Right cardiac atrium (tissue), 5 donors: ENCODE measurements at regions not wholly inside any gene's neighbourhood (a gene's known extent, or its start where the extent isn't known, plus 50 kb on each side); places are given as distances from the start of the nearest gene placed in this dataset.
A peak's percentile ranks its signal among the peaks of the same experiment; 100 is the strongest.

ENCODE experiments used
- ATAC-seq, 2 donors: fragments of 200-7000 bp; cut with Tn5 transposase; one replicate each; pipeline versions ENCODE4 v1.8.0 to v1.9.1; 2020; ENCODE audit warnings: moderate library complexity in 2 of 2, mild to moderate bottlenecking in 1 of 2
- DNase-seq, 3 donors: peaks; one replicate each; pipeline ENCODE4 v3.0.0-alpha.2; 2020
- H3K27ac ChIP-seq: one replicate; pipeline ENCODE4 v1.5.1; 2013; ENCODE audit warnings: mild to moderate bottlenecking, low read length, control low read depth, moderate library complexity
- H3K27me3 ChIP-seq: one replicate; pipeline ENCODE4 v1.6.1; 2013; ENCODE audit not compliant: control insufficient read depth, insufficient read depth
- H3K4me1 ChIP-seq: one replicate; pipeline ENCODE4 v1.6.1; 2013; ENCODE audit warnings: low read length; ENCODE audit not compliant: control insufficient read depth, insufficient read depth
- H3K4me3 ChIP-seq: one replicate; pipeline ENCODE4 v1.5.1; 2013; ENCODE audit warnings: low read length, control low read depth
- H3K9me3 ChIP-seq: one replicate; pipeline ENCODE4 v1.6.1; 2013; ENCODE audit warnings: low read length; ENCODE audit not compliant: control insufficient read depth
- WGBS: extraction: QIAGEN DNeasy Blood & Tissue Kit; methylation state at CpG from one replicate; pipeline ENCODE4 v1.1.7; 2013; 5-methylcytosine and 5-hydroxymethylcytosine counted together
- intact Hi-C, 4 donors: fragments of 100-400 bp; cut with DNase I; formaldehyde crosslinking; loops; one replicate each; pipeline versions ENCODE4 v1.11.0 to v1.14.0; 2022 to 2023
- donor health status: healthy with polysubstance abuse.
- donor health status: DM: no; HTN: yes; CAD: no.
- donor health status: DM: no; HTN: no; CAD: no.
- donor health status: DM: no; HTN: yes; CAD: no; lungs with severe emphysema.
- donor health status: DM: yes; HTN: yes; CAD: no.

- H3K27ac ChIP-seq = no peak overlapping the region
- ATAC-seq = no peak
- 76% methylated on average over 2 of the region's 2 CpGs for WGBS
- H3K4me1 ChIP-seq = no peaks in the 10 kb centered on the region
- no peak for DNase-seq
- intact Hi-C loops = no loop called here
- H3K4me3 ChIP-seq = no peak overlapping the region
- no peaks in the 10 kb centered on the region for H3K9me3 ChIP-seq
- H3K27me3 ChIP-seq = no peaks in the 10 kb centered on the region
Measured at GRCh38 chr13:90902255-90902654, 445.2 kb upstream of the MIR17HG start.

- Histone ChIP-seq H3K27me3 (no peaks in the 10 kb centered on the region), H3K27ac (no peak overlapping the region), H3K4me1 (no peaks in the 10 kb centered on the region), H3K4me3 (no peak overlapping the region), H3K9me3 (no peaks in the 10 kb centered on the region)
- intact Hi-C loops = no loop called here
- no peak for DNase-seq
- 99% methylated on average over 1 of the region's 1 CpG for WGBS
- ATAC-seq = no peak
Measured at GRCh38 chr13:90906554-90906953, 440.9 kb upstream of the MIR17HG start.

- intact Hi-C loops = no loop called here
- DNase-seq = no peak
- Histone ChIP-seq H3K9me3 (no peaks in the 10 kb centered on the region), H3K4me1 (no peaks in the 10 kb centered on the region), H3K4me3 (no peak overlapping the region), H3K27ac (no peak overlapping the region), H3K27me3 (no peaks in the 10 kb centered on the region)
- no peak for ATAC-seq
- WGBS = 94% methylated on average over 2 of the region's 2 CpGs
Measured at GRCh38 chr13:90908792-90909191, 438.7 kb upstream of the MIR17HG start.

GRCh38 chr13:90910018-90910639 lies 437.4 kb upstream of the MIR17HG start:
- no peaks in the 10 kb centered on the region for H3K27me3 ChIP-seq
- 70% methylated on average over 3 of the region's 3 CpGs for WGBS
- intact Hi-C loops = no loop called here
- ATAC-seq = no peak
- no peak for DNase-seq
- no peak overlapping the region for H3K4me3 ChIP-seq
- H3K4me1 ChIP-seq = no peaks in the 10 kb centered on the region
- H3K27ac ChIP-seq = no peak overlapping the region
- no peaks in the 10 kb centered on the region for H3K9me3 ChIP-seq

- no peak overlapping the region for H3K4me3 ChIP-seq
- H3K4me1 ChIP-seq = no peaks in the 10 kb centered on the region
- no peak overlapping the region for H3K27ac ChIP-seq
- no peaks in the 10 kb centered on the region for H3K9me3 ChIP-seq
- no peaks in the 10 kb centered on the region for H3K27me3 ChIP-seq
- intact Hi-C loops = no loop called here
- WGBS = 95% methylated on average over 1 of the region's 1 CpG
- ATAC-seq (no peak), DNase-seq (no peak)
Measured at GRCh38 chr13:90912247-90912646, 435.2 kb upstream of the MIR17HG start.

- Histone ChIP-seq H3K4me3 (no peak overlapping the region), H3K4me1 (no peaks in the 10 kb centered on the region), H3K9me3 (no peaks in the 10 kb centered on the region), H3K27me3 (no peaks in the 10 kb centered on the region), H3K27ac (no peak overlapping the region)
- DNase-seq = no peak
- 32% methylated on average over 2 of the region's 2 CpGs for WGBS
- ATAC-seq = no peak
- intact Hi-C loops = no loop called here
Measured at GRCh38 chr13:90918536-90918935, 429.0 kb upstream of the MIR17HG start.

GRCh38 chr13:90919153-90919552 lies 428.3 kb upstream of the MIR17HG start:
- Histone ChIP-seq H3K27ac (no peak overlapping the region), H3K4me1 (no peaks in the 10 kb centered on the region), H3K4me3 (no peak overlapping the region), H3K27me3 (no peaks in the 10 kb centered on the region), H3K9me3 (no peaks in the 10 kb centered on the region)
- ATAC-seq (no peak), DNase-seq (no peak)
- intact Hi-C loops = no loop called here
- WGBS = 47% methylated on average over 3 of the region's 3 CpGs

GRCh38 chr13:90926459-90926858 lies 421.0 kb upstream of the MIR17HG start:
- no peak overlapping the region for H3K27ac ChIP-seq
- H3K27me3 ChIP-seq = no peaks in the 10 kb centered on the region
- 16% methylated on average over 2 of the region's 2 CpGs for WGBS
- intact Hi-C loops = no loop called here
- H3K4me1 ChIP-seq = no peaks in the 10 kb centered on the region
- H3K9me3 ChIP-seq = no peaks in the 10 kb centered on the region
- ATAC-seq (peak; percentile 57 to 81), DNase-seq (no peak)
- no peak overlapping the region for H3K4me3 ChIP-seq

GRCh38 chr13:90928109-90928508 lies 419.4 kb upstream of the MIR17HG start:
- intact Hi-C loops = no loop called here
- H3K4me1 ChIP-seq = no peaks in the 10 kb centered on the region
- DNase-seq = peak in 1 of 3 donors; percentile 22
- ATAC-seq = no peak
- H3K4me3 ChIP-seq = no peak overlapping the region
- H3K27ac ChIP-seq = no peak overlapping the region
- 86% methylated on average over 7 of the region's 7 CpGs for WGBS
- H3K9me3 ChIP-seq = no peaks in the 10 kb centered on the region
- H3K27me3 ChIP-seq = no peaks in the 10 kb centered on the region

- intact Hi-C loops = no loop called here
- Histone ChIP-seq H3K4me3 (no peak overlapping the region), H3K9me3 (no peaks in the 10 kb centered on the region), H3K27ac (no peak overlapping the region), H3K27me3 (no peaks in the 10 kb centered on the region), H3K4me1 (no peaks in the 10 kb centered on the region)
- DNase-seq = no peak
- WGBS = 45% methylated on average over 3 of the region's 3 CpGs
- no peak for ATAC-seq
Measured at GRCh38 chr13:90933097-90933826, 414.2 kb upstream of the MIR17HG start.

- Histone ChIP-seq H3K4me1 (no peaks in the 10 kb centered on the region), H3K4me3 (no peak overlapping the region), H3K27ac (no peak overlapping the region), H3K9me3 (no peaks in the 10 kb centered on the region), H3K27me3 (no peaks in the 10 kb centered on the region)
- DNase-seq (no peak), ATAC-seq (no peak)
- intact Hi-C loops = no loop called here
- WGBS = 94% methylated on average over 3 of the region's 3 CpGs
Measured at GRCh38 chr13:90934741-90935140, 412.7 kb upstream of the MIR17HG start.

GRCh38 chr13:90938848-90939247 lies 408.6 kb upstream of the MIR17HG start:
- H3K27me3 ChIP-seq = no peaks in the 10 kb centered on the region
- H3K27ac ChIP-seq = no peak overlapping the region
- intact Hi-C loops = no loop called here
- DNase-seq = no peak
- no peaks in the 10 kb centered on the region for H3K9me3 ChIP-seq
- H3K4me1 ChIP-seq = no peaks in the 10 kb centered on the region
- ATAC-seq = no peak
- no peak overlapping the region for H3K4me3 ChIP-seq
